G401 (cell line): ENCODE measurements at regions not wholly inside any gene's neighbourhood (a gene's known extent, or its start where the extent isn't known, plus 50 kb on each side); places are given as distances from the start of the nearest gene placed in this dataset.

Experiments used
- DNase-seq: peaks from one replicate; pipeline ENCODE4 v3.0.0-alpha.2; 2015; ENCODE audit warnings: low spot score
- in situ Hi-C: cut with HindIII; loops from 2 replicates; pipeline ENCODE4 v1.10.0; 2016; ENCODE audit warnings: low sequenced_read_pairs, mixed read lengths

- in situ Hi-C loops, result no loop called here
- DNase-seq, result no peak
Observed at GRCh38 chr15:72934921-72935320, 117.3 kb upstream of the NEO1 start.

DNA sequence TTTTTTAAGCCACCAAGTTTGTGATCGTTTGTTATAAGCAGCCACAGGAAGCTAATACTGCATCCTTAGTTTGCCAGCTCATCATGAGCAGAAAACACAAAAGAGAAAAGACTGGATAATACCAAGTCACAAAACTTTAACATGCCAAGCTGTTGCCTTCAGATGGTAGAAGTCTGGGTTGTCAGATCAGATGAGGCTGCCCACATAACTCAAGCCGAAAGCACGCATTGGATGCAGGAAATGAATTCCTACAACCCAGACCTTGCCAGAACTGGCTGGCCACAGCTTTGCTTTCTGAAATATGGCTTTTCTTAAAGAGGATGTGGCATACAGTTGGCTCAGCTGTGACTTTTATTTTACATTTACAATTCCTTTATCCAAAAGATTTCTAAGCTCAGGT, 118.3 kb upstream of the NEO1 start:
- in situ Hi-C loops, result no loop called here

DNA sequence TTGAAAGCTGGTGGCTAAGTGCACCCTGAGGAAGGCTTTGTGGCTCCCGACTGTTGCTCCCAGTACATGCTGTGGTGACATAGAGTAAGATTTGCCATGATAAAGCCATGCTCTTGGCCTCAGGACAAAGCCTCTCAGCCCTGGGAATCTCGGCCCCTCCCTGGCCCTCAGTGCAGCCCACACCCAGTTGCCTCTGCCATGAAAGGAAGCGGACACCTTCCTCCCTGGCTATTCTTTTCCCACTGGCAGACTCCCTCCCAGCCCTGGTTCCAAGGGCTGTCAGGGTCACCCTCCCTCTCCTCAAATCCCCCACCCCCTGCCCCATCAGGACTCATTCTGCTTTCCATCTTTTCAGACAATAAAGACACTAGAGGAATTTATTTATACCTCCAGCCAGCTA, 119.8 kb upstream of the NEO1 start:
- no peak for DNase-seq
- in situ Hi-C loops, result no loop called here

More for the DNA sequence above, 118.3 kb upstream of the NEO1 start:
- no peak for DNase-seq

- no peak for DNase-seq
- in situ Hi-C loops, result no loop called here
Observed at GRCh38 chr15:72927451-72927850, 124.8 kb upstream of the NEO1 start.

DNA sequence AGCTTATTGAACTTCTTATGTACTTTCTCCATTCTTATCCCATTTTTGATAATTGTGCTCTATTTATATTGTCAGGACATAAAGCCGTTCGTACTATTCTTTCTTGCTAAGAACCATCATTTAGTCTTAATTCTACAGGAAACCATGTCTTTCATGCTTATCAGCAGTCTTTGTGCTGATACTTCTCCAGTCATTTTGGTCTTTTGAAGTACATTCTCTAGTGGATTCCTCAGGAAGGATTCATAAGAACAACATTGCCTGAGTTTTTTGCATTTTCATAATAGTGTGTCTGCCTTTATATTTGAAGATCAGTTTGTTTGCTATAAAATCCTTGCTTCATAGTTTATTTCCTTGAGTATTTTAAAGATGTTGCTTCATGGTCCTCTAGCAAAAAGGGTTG, 126.6 kb upstream of the NEO1 start:
- in situ Hi-C loops, result no loop called here
- DNase-seq, result no peak

GRCh38 chr15:72923289-72923688, 129.0 kb upstream of the NEO1 start:
- DNase-seq, result no peak
- in situ Hi-C loops, result no loop called here

- DNase-seq, result no peak
- in situ Hi-C loops, result no loop called here
Observed at GRCh38 chr15:72920551-72920950, 131.7 kb upstream of the NEO1 start.

- in situ Hi-C loops, result no loop called here
- DNase-seq, result no peak
Observed at GRCh38 chr15:72919936-72920465, 132.3 kb upstream of the NEO1 start.

- no peak for DNase-seq
- in situ Hi-C loops, result no loop called here
Observed at GRCh38 chr15:72916897-72917296, 133.3 kb upstream of the ADPGK start.

GRCh38 chr15:72916378-72916777, 132.8 kb upstream of the ADPGK start:
- DNase-seq, result no peak
- in situ Hi-C loops, result no loop called here

- DNase-seq, result no peak
- in situ Hi-C loops, result no loop called here
Observed at GRCh38 chr15:72915843-72916242, 132.3 kb upstream of the ADPGK start.

DNA sequence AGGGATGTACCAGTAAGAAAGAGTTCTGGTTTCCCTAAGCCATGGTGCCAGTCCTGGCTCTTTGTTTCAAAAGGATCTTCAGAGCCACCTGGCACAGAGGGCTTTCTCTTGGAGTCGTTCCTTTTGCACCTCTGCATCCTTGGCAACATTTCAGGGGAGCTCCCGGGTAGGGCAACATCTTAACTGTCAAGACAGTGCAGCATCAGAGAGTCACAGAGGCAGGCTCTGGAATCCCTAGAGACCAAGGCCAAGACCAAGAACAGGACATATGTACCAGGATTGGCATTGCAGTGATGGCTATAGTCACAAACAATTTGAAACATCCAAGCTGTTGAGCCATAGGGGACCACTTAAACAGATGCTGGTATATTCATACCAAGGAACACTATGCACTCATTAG, 129.4 kb upstream of the ADPGK start:
- DNase-seq, result peak; percentile 45
- in situ Hi-C loops, result no loop called here

DNA sequence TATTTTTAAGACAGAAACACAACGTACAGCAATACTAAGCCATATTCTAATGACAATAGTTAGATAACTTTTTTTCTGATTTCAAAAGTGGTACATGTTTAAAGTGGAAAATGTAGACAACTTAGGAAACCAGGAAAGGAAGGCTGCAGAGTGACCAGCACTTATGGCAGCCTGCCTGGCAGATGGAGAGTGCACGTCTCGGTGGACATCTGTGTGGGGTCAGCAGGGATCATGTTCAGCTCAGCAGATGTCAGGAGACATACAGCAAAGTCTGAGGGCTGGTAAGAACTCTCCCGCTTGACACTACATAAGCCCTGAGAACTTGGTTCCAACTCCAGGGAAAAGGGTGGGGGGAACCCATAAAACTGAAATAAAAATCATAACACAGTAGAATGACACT, 128.6 kb upstream of the ADPGK start:
- in situ Hi-C loops, result no loop called here
- DNase-seq, result no peak

GRCh38 chr15:72911626-72912025, 128.1 kb upstream of the ADPGK start:
- in situ Hi-C loops, result no loop called here

GRCh38 chr15:72908713-72909112, 125.2 kb upstream of the ADPGK start:
- no peak for DNase-seq
- in situ Hi-C loops, result no loop called here

More at GRCh38 chr15:72911626-72912025, 128.1 kb upstream of the ADPGK start:
- DNase-seq, result no peak

GRCh38 chr15:72907733-72908132, 124.2 kb upstream of the ADPGK start:
- no peak for DNase-seq
- in situ Hi-C loops, result no loop called here

DNA sequence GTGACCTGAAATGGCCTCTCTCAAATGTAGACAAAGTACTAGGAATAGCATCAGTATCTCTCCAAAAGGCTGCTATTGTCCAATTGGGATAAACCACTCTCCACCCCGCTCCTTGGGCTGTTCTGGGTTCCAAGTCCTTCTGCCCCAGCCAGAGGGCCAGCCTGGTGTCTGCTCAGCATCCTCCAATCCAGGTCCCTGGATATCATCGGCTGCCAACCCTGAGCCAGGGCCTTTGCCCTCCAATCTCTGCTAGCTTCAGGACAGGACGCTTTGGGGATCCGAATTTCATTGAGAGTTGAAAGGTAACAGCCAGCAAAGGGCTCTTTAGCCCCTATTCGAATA, 119.3 kb upstream of the ADPGK start:
- in situ Hi-C loops, result no loop called here
- DNase-seq, result no peak

- peak; percentile 48 for DNase-seq
Observed at GRCh38 chr15:72902245-72902918, 118.8 kb upstream of the ADPGK start.

DNA sequence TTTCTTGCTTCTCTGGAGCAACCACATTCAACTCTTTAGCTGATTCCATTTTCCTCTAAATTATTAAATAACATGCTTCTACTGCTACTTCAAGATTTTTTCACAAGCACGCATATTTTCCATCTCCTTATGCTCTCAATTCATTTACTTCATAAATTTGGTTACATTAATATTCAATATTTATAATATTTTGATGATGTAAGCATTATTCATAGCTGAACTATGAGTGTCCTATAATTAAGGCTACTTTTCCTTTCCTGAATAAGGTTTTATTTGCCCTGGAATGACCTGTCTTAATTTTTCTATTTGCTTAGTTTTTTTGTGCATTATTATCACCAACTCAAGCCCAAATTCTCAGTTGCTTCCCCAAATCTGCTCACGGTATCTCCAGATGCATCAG, 109.4 kb upstream of the ADPGK start:
- DNase-seq, result no peak
- in situ Hi-C loops, result no loop called here

More at GRCh38 chr15:72902245-72902918, 118.8 kb upstream of the ADPGK start:
- in situ Hi-C loops, result no loop called here

DNA sequence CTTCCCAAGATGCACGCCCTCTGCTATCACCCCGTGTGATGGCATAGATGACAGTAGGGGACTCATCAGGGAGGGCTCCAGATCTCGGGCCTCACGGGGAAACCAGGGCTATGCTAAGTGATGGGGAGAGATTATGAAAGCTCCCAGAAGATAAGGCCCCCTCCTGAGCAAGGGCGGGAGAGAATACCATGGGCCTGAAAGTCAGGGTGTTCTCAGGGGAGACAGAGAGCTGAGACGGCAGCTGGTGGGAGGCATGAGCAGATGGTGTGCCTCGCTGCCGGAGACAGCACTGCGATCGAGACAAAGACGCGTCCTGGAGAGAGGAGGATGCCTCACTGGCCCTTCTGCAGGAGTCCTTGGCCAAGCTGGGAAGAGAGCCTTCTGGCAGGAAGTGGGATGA, 106.5 kb upstream of the ADPGK start:
- DNase-seq, result peak; percentile 58
- in situ Hi-C loops, result no loop called here

DNA sequence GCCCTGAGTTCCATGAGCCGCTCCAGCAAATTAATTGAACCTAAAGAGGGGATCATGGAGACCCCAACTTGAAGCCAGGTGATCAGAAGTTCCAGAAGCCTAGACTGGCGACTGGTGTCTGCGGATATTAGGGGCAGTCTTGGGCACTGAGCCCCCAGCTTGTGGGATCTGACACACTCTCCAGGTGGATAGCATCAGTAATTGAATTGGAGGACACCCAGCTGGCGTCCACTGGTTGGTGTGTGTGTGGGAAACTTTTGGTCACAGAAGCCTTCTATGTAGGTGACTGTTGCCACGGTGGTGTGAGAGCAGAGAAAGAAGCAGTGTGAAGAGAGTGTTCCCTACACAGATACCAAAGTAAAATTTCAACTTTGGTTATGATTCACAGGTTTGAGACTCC, 106.0 kb upstream of the ADPGK start:
- in situ Hi-C loops, result no loop called here
- no peak for DNase-seq
